HCT116 (cell line): ENCODE measurements at regions not wholly inside any gene's neighbourhood (a gene's known extent, or its start where the extent isn't known, plus 50 kb on each side); places are given as distances from the start of the nearest gene placed in this dataset.

ENCODE experiments used
- ATAC-seq: fragments of 200-7000 bp; cut with Tn5 transposase; 2 replicates; pipeline ENCODE4 v1.9.1; 2020; ENCODE audit warnings: mild to moderate bottlenecking, moderate library complexity
- BruUV-seq: library from RNA; stranded (reverse); fragments of 400-500 nt; replicated peaks from 2 replicates; lab custom pipeline; 2021; lab: Mats Ljungman, UMichigan
- CTCF ChIA-PET: fragments of 300-600 bp; sonication (Branson Sonifier 250); formaldehyde crosslinking; loops from one replicate; lab custom pipeline; 2021; ENCODE audit warnings: antibody characterized with exemption; lab: Charles Lee
- POLR2A ChIA-PET: fragments of 300-600, 350-600 bp; sonication (Branson Sonifier 250); formaldehyde crosslinking; loops from one replicate; lab custom pipeline; 2021; ENCODE audit warnings: antibody characterized with exemption; lab: Charles Lee
- RAD21 ChIA-PET, 2 experiments: fragments of 300-600 bp; sonication (Branson Sonifier 250); formaldehyde crosslinking; loops; one replicate each; lab custom pipeline; 2023; ENCODE audit warnings: low total read pairs in 2 of 2; ENCODE audit not compliant: uncharacterized antibody in 2 of 2, unreplicated experiment in 2 of 2, low non-redundant PET in 1 of 2; lab: Charles Lee
- DNase-seq: peaks from one replicate; pipeline ENCODE4 v3.0.0-alpha.2; 2010; ENCODE audit warnings: low read depth, low spot score
- H2AFZ ChIP-seq: fragments of 200-600 bp; shearing (Covaris generic), sonication (generic); 2 replicates; pipeline ENCODE4 v1.6.1; 2017; ENCODE audit warnings: low read depth, mixed run types, mixed read lengths, antibody characterized with exemption, low read length; ENCODE audit not compliant: poor library complexity, severe bottlenecking
- H3K27ac ChIP-seq: 2 replicates; pipeline ENCODE4 v1.5.1; 2012; ENCODE audit warnings: low read depth, low read length
- H3K27me3 ChIP-seq: fragments of 200-600 bp; sonication (generic); 2 replicates; pipeline ENCODE4 v1.6.1; 2016; ENCODE audit warnings: mixed run types, low read length, mixed read lengths; ENCODE audit not compliant: insufficient read depth
- H3K36me3 ChIP-seq, 2 experiments: fragments of 200-500 bp in 1 of 2; fragments of 200-600 bp in 1 of 2; sonication (Bioruptor generic) in 1 of 2; sonication (generic) in 1 of 2; 2 replicates each; pipeline versions ENCODE4 v1.5.1 to v1.6.1; 2014 to 2016; ENCODE audit warnings: low read length in 2 of 2, inconsistent platforms in 1 of 2, mixed read lengths in 1 of 2, mixed run types in 1 of 2; ENCODE audit not compliant: insufficient read depth in 2 of 2, control insufficient read depth in 1 of 2
- H3K4me1 ChIP-seq, 2 experiments: fragments of 200-600 bp in 1 of 2; sonication (generic) in 1 of 2; 2 replicates each; pipeline versions ENCODE4 v1.5.1 to v1.6.1; 2012 to 2017; ENCODE audit warnings: low read length in 2 of 2, inconsistent platforms in 1 of 2, mild to moderate bottlenecking in 1 of 2, mixed read lengths in 1 of 2, mixed run types in 1 of 2, moderate library complexity in 1 of 2; ENCODE audit not compliant: insufficient read depth in 2 of 2, control insufficient read depth in 1 of 2
- H3K4me2 ChIP-seq: fragments of 200-600 bp; sonication (generic); 2 replicates; pipeline ENCODE4 v1.6.1; 2017; ENCODE audit warnings: mixed run types, low read length, mixed read lengths
- H3K4me3 ChIP-seq, 2 experiments: fragments of 200-600 bp in 1 of 2; sonication (generic) in 1 of 2; replicated peaks in 1 of 2; 2 replicates each; pipeline ENCODE4 v1.5.1; 2011 to 2016; ENCODE audit warnings: low read length in 2 of 2, control low read depth in 1 of 2, low read depth in 1 of 2, mild to moderate bottlenecking in 1 of 2, mixed read lengths in 1 of 2, mixed run types in 1 of 2
- H3K79me2 ChIP-seq: fragments of 200-600 bp; sonication (generic); 2 replicates; pipeline ENCODE4 v1.6.1; 2017; ENCODE audit warnings: mild to moderate bottlenecking, mixed run types, low read length, moderate library complexity, mixed read lengths; ENCODE audit not compliant: insufficient read depth
- H3K9ac ChIP-seq: fragments of 200-600 bp; sonication (generic); 2 replicates; pipeline ENCODE4 v1.6.1; 2016; ENCODE audit warnings: low read length, mixed read lengths
- H3K9me2 ChIP-seq: fragments of 200-600 bp; sonication (generic), shearing (Covaris generic); 2 replicates; pipeline ENCODE4 v1.6.1; 2017; ENCODE audit warnings: mixed run types, mild to moderate bottlenecking, moderate library complexity; ENCODE audit not compliant: insufficient read depth
- H3K9me3 ChIP-seq, 2 experiments: fragments of 200-500 bp in 1 of 2; fragments of 200-600 bp in 1 of 2; sonication (Bioruptor generic) in 1 of 2; sonication (generic) in 1 of 2; 2 replicates each; pipeline ENCODE4 v1.6.1; 2014 to 2017; ENCODE audit warnings: low read length in 2 of 2, mixed read lengths in 2 of 2, inconsistent platforms in 1 of 2, low read depth in 1 of 2, mild to moderate bottlenecking in 1 of 2, mixed run types in 1 of 2, moderate library complexity in 1 of 2; ENCODE audit not compliant: control insufficient read depth in 1 of 2, insufficient read depth in 1 of 2
- H4K20me1 ChIP-seq: fragments of 200-600 bp; sonication (generic), shearing (Covaris generic); 2 replicates; pipeline ENCODE4 v1.6.1; 2017; ENCODE audit warnings: mixed run types, mild to moderate bottlenecking, moderate library complexity; ENCODE audit not compliant: insufficient read depth
- ELF1 ChIP-seq: IDR thresholded peaks from 2 replicates; pipeline ENCODE4 v1.6.1; 2012; ENCODE audit warnings: low read depth, borderline replicate concordance
- MAX ChIP-seq: IDR thresholded peaks from 2 replicates; pipeline ENCODE4 v1.6.1; 2012
- REST ChIP-seq: IDR thresholded peaks from 2 replicates; pipeline ENCODE4 v1.6.1; 2012; ENCODE audit warnings: low read depth
- SRF ChIP-seq: IDR thresholded peaks from 2 replicates; pipeline ENCODE4 v1.6.1; 2012; ENCODE audit warnings: low read depth
- TCF7L2 ChIP-seq: IDR thresholded peaks from 2 replicates; pipeline ENCODE4 v1.7.0; 2011; ENCODE audit warnings: borderline replicate concordance, inconsistent platforms; ENCODE audit not compliant: insufficient read depth, insufficient read length; ENCODE audit errors: extremely low read depth
- ZFX ChIP-seq: fragments of 450-650 bp; IDR thresholded peaks from 2 replicates; pipeline ENCODE4 v1.6.1; 2017
- intact Hi-C: fragments of 100-400 bp; cut with micrococcal nuclease; formaldehyde crosslinking; loops from 2 replicates; pipeline ENCODE4 v1.10.0; 2022

- Histone ChIP-seq H4K20me1 (no peaks in the 10 kb centered on the region; the same call in 1 of the 2 replicates), H3K27me3 (no peaks in the 10 kb centered on the region), H3K4me1 (peaks cover 0 to 6% of the 10 kb centered on the region in 2 experiments; a peak in 1 of 4 replicates), H3K4me2 (no peak overlapping the region), H3K9me2 (no peaks in the 10 kb centered on the region), H3K79me2 (no peaks in the 10 kb centered on the region), H3K9ac (no peak overlapping the region), H3K4me3 (no peak overlapping the region), H3K27ac (no peak overlapping the region), H2AFZ (no peak overlapping the region), H3K36me3 (no peaks in the 10 kb centered on the region), H3K9me3 (no peaks in the 10 kb centered on the region)
- intact Hi-C loops, result no loop called here
- no peak for ATAC-seq
- RAD21 ChIA-PET, result no interaction called here
- DNase-seq, result no peak
- TF ChIP-seq TCF7L2, result no peak
- BruUV-seq, result no TSS peak
- POLR2A ChIA-PET, result no interaction called here
- CTCF ChIA-PET, result no interaction called here
These were observed 92.9 kb upstream of the ZNF804B start for GRCh38 chr7:88666626-88667025.

- no TSS peak for BruUV-seq
- peak; percentile 50; the same call in 1 of the 2 replicates for ATAC-seq
- no peaks in the 10 kb centered on the region for H3K9me3 ChIP-seq
- CTCF ChIA-PET, result no interaction called here
- no peak for DNase-seq
- H3K27ac ChIP-seq, result no peak overlapping the region
- no peak for TF ChIP-seq ZFX
- no peak for TF ChIP-seq SRF
- no peak for TF ChIP-seq REST
- TF ChIP-seq ELF1, result no peak
- no peak for TF ChIP-seq MAX
- H3K36me3 ChIP-seq, result no peaks in the 10 kb centered on the region
- no peak overlapping the region for H3K9ac ChIP-seq
- H3K4me3 ChIP-seq, result no peak overlapping the region
- H3K9me2 ChIP-seq, result no peaks in the 10 kb centered on the region
- no peaks in the 10 kb centered on the region for H3K79me2 ChIP-seq
- H2AFZ ChIP-seq, result no peak overlapping the region
- intact Hi-C loops, result no loop called here
- no peaks in the 10 kb centered on the region; the same call in 1 of the 2 replicates for H4K20me1 ChIP-seq
- RAD21 ChIA-PET, result no interaction called here
- peaks cover 0 to 6% of the 10 kb centered on the region in 2 experiments; a peak in 1 of 4 replicates for H3K4me1 ChIP-seq
- no peak overlapping the region for H3K4me2 ChIP-seq
- H3K27me3 ChIP-seq, result no peaks in the 10 kb centered on the region
- POLR2A ChIA-PET, result no interaction called here
These were observed 93.5 kb upstream of the ZNF804B start for GRCh38 chr7:88665892-88666514.
